AG04450 (cell line): ENCODE measurements at regions not wholly inside any gene's neighbourhood (a gene's known extent, or its start where the extent isn't known, plus 50 kb on each side); places are given as distances from the start of the nearest gene placed in this dataset.
"Not testable (repeated sequence)": the region's sequence is repeated elsewhere in the genome, so short reads cannot be mapped to it uniquely, and the experiment has no call there.

Source experiments
- CTCF ChIA-PET: fragments of 300-600, 350-600 bp; formaldehyde crosslinking; extraction: SDS; loops from one replicate; lab custom pipeline; 2022; ENCODE audit warnings: antibody characterized with exemption, inconsistent platforms; lab: Charles Lee
- POLR2A ChIA-PET: fragments of 350-600 bp; formaldehyde crosslinking; extraction: SDS; loops from one replicate; lab custom pipeline; 2021; ENCODE audit warnings: antibody characterized with exemption, inconsistent platforms; lab: Yijun Ruan, JAX
- DNase-seq: peaks from one replicate; pipeline ENCODE4 v3.0.0-alpha.2; 2011; ENCODE audit warnings: low read depth, low spot score
- H3K27ac ChIP-seq: one replicate; pipeline ENCODE4 v1.5.1; 2012; ENCODE audit warnings: low read depth, low read length, control low read depth
- H3K27me3 ChIP-seq: one replicate; pipeline ENCODE4 v1.6.0; 2012; ENCODE audit warnings: low read length; ENCODE audit not compliant: control insufficient read depth, insufficient read depth
- H3K4me3 ChIP-seq: 2 replicates; pipeline ENCODE4 v1.5.1; 2011; ENCODE audit warnings: mild to moderate bottlenecking, low read depth, low read length, control low read depth
- H3K9me3 ChIP-seq: 2 replicates; pipeline ENCODE4 v1.5.1; 2012; ENCODE audit warnings: low read length; ENCODE audit not compliant: control insufficient read depth, insufficient read depth
- TF ChIP-seq, protein P1 (sequence below): IDR thresholded peaks from 2 replicates; pipeline ENCODE4 v1.5.1; 2011; ENCODE audit warnings: low read depth, low read length, control low read depth, inconsistent platforms

DNA sequence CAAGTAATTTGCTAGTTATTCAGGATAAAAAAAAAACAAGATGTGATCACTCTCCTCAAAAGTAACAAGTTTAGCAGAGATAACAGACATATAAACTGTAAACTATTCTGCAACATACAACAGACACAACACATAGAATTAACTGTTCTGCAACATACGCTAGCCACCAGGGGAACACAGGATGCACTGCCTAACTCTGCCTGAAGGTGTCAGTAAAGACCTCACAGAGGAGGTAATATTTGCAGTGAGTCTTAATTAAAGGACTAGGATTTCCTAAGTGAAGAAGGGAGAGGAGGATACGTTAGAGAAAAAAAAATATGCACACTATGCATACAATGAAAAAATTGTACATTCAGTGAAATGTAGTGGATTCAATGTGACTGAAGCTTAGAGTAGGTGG, 129.6 kb downstream of the NBPF8 start:
- H3K4me3 ChIP-seq, H3K27me3 ChIP-seq, POLR2A ChIA-PET, H3K27ac ChIP-seq, DNase-seq, H3K9me3 ChIP-seq, CTCF ChIA-PET: not testable (repeated sequence)
- TF ChIP-seq, protein P1, sequence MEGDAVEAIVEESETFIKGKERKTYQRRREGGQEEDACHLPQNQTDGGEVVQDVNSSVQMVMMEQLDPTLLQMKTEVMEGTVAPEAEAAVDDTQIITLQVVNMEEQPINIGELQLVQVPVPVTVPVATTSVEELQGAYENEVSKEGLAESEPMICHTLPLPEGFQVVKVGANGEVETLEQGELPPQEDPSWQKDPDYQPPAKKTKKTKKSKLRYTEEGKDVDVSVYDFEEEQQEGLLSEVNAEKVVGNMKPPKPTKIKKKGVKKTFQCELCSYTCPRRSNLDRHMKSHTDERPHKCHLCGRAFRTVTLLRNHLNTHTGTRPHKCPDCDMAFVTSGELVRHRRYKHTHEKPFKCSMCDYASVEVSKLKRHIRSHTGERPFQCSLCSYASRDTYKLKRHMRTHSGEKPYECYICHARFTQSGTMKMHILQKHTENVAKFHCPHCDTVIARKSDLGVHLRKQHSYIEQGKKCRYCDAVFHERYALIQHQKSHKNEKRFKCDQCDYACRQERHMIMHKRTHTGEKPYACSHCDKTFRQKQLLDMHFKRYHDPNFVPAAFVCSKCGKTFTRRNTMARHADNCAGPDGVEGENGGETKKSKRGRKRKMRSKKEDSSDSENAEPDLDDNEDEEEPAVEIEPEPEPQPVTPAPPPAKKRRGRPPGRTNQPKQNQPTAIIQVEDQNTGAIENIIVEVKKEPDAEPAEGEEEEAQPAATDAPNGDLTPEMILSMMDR: peak; percentile 46

DNA sequence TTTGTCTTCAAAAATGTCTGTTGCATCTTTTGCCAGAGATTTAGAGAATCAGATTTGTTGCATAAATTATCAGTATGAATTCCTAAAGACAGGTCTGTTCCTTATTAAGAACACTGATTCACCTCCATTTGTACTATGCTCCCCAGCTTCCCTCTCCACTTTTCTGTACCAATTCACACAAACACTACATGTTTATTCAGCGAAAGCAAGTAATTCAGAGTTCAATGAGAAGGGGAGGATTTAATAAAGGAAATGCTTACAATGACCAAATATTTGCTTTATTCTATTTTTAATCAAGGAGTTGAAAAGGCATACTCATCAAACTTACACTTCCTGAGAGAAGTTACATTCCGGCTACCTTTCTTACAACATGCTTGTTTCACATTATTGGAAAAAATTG, 135.5 kb downstream of the NBPF8 start:
- H3K27ac ChIP-seq, POLR2A ChIA-PET, H3K4me3 ChIP-seq, CTCF ChIA-PET, DNase-seq, H3K27me3 ChIP-seq, H3K9me3 ChIP-seq: not testable (repeated sequence)

DNA sequence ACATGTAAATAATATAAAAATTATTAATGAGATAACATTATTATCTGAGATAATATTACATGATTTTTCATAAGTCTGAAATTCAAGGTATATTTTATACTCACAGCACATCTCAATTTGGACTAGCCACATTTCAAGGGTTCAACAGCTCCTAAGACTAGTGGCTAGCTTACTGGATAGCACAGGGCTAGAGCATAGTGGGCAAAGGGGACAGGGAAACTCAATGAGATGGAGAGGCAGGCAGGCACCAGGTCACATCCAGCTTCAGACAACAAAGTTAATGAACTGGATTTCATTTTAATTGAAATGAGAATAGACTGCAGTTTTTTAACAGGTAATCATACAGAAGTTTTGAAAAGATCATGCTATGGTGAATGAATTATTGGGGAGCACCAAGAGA, 137.4 kb downstream of the NBPF8 start:
- DNase-seq, POLR2A ChIA-PET, H3K4me3 ChIP-seq, H3K27ac ChIP-seq, CTCF ChIA-PET, H3K9me3 ChIP-seq, H3K27me3 ChIP-seq: not testable (repeated sequence)

DNA sequence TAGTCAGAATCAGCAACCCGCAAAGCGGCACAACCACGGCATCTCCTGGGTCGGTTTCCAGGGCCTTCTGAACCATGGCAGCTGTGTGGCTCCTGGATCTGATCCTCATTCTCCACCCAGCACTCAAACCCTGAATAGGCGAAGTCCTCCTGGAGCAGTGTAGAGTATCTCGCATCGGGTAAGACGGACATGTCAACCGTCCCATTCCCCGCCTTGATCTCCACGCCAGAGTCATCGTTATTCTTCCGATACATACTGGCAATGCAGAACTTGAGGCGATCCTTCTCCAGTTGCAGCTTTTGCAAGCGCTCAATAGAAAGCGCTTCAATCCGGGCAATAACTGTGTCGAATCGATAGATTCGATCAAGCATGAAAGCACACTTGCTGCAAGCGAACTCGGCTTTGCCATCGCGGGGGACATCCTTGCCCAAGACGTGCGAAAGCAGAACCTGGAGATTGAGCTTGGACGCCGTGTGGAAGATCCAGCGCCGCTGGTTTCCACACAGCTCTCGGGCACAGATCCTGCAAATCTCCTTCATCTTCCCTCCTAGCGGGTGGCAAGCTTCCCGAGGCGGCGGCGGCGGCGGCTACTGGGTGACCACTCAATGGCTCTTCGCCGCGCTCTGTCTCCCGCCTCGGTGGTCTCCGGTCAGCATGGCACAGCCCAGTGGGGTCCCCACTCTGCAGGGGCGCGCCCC, 142.9 kb downstream of the NBPF8 start:
- CTCF ChIA-PET, DNase-seq, H3K27ac ChIP-seq, H3K27me3 ChIP-seq, H3K9me3 ChIP-seq, POLR2A ChIA-PET: not testable (repeated sequence)
- H3K4me3 ChIP-seq: peak overlapping the region; percentile 59

DNA sequence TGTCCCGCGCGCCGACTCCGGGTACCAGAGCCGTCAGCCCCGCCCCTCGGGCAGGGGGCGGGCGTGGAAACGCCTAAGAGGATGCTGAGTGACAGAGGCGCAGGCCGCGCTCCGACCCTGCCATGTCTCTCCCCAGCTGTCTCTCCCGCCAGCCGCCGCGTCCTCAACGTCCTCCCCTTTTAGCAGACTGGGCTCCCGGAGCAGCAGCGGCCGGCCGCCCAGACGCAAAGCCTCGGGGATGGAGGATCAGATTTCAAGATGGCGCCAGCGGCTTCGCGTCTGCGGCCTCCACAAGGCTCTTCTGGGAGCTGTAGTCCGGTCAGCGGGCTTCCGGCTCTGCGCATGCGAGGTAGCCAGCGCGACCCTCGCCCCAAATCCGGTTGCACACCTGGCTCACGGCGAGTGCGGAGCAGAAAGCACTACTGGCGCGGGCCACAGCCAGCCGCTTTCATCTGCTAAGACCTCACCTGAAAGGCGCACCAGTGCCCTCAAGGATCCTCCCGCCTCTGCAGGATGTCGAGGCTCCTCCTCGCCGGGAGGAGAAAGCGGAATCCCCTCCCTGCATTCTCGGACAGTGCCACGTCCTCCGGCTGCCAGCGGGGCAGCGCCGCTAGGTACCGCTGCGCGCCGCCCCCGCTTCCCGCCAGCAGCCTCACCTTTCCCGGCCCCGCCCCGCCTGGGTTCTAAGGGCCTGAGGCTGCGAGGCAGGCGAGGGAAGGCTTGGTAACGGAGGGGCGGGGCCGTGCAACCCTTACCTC, 143.6 kb downstream of the NBPF8 start:
- Histone ChIP-seq H3K4me3 (peak overlapping the region; percentile 66), H3K27ac (peak overlapping the region; percentile 31)
- H3K9me3 ChIP-seq, CTCF ChIA-PET, POLR2A ChIA-PET, H3K27me3 ChIP-seq: not testable (repeated sequence)
- DNase-seq: peak; percentile 33

DNA sequence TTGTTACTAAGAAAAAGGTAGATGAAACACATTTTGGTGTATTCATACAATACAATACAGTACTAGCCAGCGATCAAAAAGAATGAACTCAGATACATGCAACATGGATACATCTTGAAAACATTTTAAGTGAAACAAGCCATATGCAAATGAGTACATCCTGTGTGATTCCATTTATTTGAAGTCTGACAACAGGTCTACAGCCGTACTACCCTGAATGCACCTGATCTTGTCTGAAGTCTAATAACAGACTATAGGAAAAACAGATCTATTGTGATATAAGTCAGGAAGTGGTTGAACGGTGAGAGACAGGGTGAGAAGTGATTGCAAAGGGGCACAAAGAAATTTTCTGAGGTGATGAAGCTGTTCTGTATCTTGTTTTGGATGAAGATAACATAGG, 146.9 kb downstream of the NBPF8 start:
- H3K27me3 ChIP-seq, POLR2A ChIA-PET, H3K4me3 ChIP-seq, DNase-seq, CTCF ChIA-PET, H3K27ac ChIP-seq, H3K9me3 ChIP-seq: not testable (repeated sequence)

DNA sequence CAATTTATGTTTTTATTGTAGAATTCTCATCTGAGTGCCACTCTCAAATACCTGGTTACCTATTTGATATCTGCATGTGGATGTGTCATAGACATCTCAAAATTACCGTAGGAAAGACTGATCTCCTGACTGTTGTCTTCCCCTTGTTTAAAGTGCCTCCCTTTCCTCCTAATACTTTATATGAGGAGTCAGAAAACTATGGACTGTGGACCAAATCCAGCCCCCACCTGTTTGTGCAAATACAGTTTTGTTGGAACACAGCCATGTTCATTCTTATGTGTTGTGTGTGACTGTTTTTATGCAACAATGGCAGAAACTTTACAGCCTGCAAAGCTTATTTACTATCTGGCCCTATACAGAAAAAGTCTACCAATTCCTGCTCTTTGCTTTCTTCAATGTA, 150.6 kb downstream of the NBPF8 start:
- DNase-seq, H3K27ac ChIP-seq, H3K27me3 ChIP-seq, POLR2A ChIA-PET, H3K4me3 ChIP-seq, CTCF ChIA-PET, H3K9me3 ChIP-seq: not testable (repeated sequence)

DNA sequence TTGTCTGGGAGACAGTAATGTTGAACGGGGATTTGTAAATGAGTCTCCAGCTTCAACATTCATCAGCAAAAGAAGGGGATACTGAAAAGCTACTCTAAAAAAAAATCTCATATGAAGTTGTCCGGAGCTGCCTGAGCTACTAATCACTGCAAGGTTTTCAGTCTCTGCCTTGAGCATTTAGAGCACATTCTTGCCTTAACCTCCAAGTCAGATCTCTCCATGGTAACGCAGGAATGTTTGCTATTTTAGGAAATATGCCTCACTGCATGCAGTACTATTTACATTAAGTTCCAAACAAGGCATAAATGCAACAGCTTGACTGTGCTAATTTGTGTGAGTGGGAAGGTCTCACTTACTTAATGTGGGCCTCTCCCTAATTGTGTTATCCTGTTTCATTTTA, 152.8 kb downstream of the NBPF8 start:
- DNase-seq, H3K4me3 ChIP-seq, H3K27ac ChIP-seq, H3K9me3 ChIP-seq, CTCF ChIA-PET, H3K27me3 ChIP-seq, POLR2A ChIA-PET: not testable (repeated sequence)

DNA sequence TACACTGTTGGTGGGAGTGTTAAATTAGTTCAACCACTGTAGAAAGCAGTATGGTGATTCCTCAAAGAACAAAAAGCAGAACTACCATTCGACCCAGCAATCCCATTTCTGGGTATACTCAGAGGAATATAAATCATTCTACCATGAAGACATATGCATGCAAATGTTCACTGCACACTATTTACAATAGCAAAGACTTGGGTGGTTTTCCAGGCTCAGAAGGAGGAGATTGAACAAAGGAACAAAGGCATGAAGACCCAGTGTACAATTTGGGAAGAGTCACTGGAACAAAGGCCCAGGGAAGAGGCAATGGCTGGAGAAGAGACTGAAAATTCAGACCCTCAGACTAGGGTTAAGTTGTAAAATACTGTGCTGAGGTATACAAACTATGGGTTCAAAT, 148.5 kb upstream of the NBPF26 start:
- POLR2A ChIA-PET, CTCF ChIA-PET: not testable (repeated sequence)

DNA sequence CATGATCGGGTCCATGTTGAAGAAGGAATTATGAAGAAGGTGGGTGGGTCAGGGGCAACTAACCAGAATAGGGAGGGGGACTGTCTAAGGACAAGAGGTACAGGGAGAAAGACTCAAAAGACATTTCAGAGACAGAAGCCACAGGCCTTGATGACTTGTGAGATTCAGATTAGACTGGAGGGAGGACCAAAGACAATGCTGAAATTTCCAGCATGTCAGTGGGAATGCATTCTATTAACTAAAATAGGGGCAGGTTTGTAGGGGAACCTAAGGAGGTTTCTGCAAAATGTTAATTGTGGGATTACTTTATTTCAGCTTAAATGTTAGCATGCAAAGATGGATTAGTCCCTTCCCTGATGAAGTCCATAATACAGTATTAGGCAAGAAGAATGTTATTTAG, 141.6 kb upstream of the NBPF26 start:
- CTCF ChIA-PET, H3K9me3 ChIP-seq, POLR2A ChIA-PET, H3K27ac ChIP-seq, DNase-seq, H3K27me3 ChIP-seq, H3K4me3 ChIP-seq: not testable (repeated sequence)

More for the DNA sequence above, 148.5 kb upstream of the NBPF26 start:
- not testable (repeated sequence) for DNase-seq, H3K9me3 ChIP-seq, H3K4me3 ChIP-seq, H3K27me3 ChIP-seq, H3K27ac ChIP-seq

DNA sequence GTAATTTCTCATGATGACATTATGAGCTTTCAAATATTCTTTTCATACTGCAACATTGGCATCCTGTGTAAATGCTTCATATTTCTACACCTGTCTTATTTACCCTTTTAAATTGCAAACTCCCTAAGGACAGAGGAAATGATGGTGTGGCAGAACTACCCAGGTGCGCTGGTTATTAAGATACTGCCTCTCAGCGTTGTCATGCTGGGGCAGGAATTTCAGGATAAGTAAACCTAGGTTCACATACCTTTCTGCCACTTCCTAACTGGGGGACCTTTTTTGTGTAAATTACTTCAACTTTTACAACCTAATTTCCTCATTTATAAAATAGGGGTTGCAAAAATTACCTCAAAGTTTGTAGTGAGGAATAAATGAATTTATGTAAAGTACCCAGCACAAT, 137.7 kb upstream of the NBPF26 start:
- H3K27me3 ChIP-seq, H3K27ac ChIP-seq, H3K4me3 ChIP-seq, H3K9me3 ChIP-seq, DNase-seq, POLR2A ChIA-PET, CTCF ChIA-PET: not testable (repeated sequence)
